A673 (cell line): ENCODE measurements at regions not wholly inside any gene's neighbourhood (a gene's known extent, or its start where the extent isn't known, plus 50 kb on each side); places are given as distances from the start of the nearest gene placed in this dataset.

Experiments used
- BruUV-seq: library from RNA; stranded (reverse); fragments of 400-500 nt; replicated peaks from 2 replicates; lab custom pipeline; 2021; lab: Mats Ljungman, UMichigan
- CTCF ChIA-PET: fragments of 300-600 bp; sonication (Branson Sonifier 250); formaldehyde crosslinking; loops from one replicate; lab custom pipeline; 2022; ENCODE audit warnings: antibody characterized with exemption; lab: Charles Lee
- POLR2A ChIA-PET: fragments of 300-600 bp; sonication (Branson Sonifier 250); formaldehyde crosslinking; loops from one replicate; lab custom pipeline; 2022; ENCODE audit warnings: antibody characterized with exemption; ENCODE audit not compliant: low non-redundant PET; lab: Charles Lee
- DNase-seq: peaks from one replicate; pipeline ENCODE4 v3.0.0-alpha.2; 2015; ENCODE audit warnings: low spot score
- H3K27ac ChIP-seq: fragments of 200-600 bp; sonication (generic); 2 replicates; pipeline ENCODE4 v1.5.1; 2016; ENCODE audit warnings: mixed run types, low read depth, mild to moderate bottlenecking, mixed read lengths, antibody characterized with exemption, low read length; ENCODE audit not compliant: poor library complexity, severe bottlenecking
- H3K27me3 ChIP-seq: fragments of 200-600 bp; sonication (generic); replicated peaks from 2 replicates; pipeline ENCODE4 v1.6.1; 2017; ENCODE audit warnings: mixed run types, low read depth, mild to moderate bottlenecking, mixed read lengths, antibody characterized with exemption, low read length; ENCODE audit not compliant: insufficient read depth, poor library complexity
- H3K36me3 ChIP-seq: fragments of 200-600 bp; sonication (generic); 2 replicates; pipeline ENCODE4 v1.6.1; 2016; ENCODE audit warnings: mixed run types, mild to moderate bottlenecking, mixed read lengths, antibody characterized with exemption, low read length; ENCODE audit not compliant: insufficient read depth, poor library complexity, severe bottlenecking
- H3K4me1 ChIP-seq: fragments of 200-600 bp; sonication (generic); 2 replicates; pipeline ENCODE4 v1.6.1; 2017; ENCODE audit warnings: mixed run types, mild to moderate bottlenecking, mixed read lengths, antibody characterized with exemption, low read length; ENCODE audit not compliant: insufficient read depth, poor library complexity, severe bottlenecking
- H3K4me3 ChIP-seq: fragments of 200-600 bp; sonication (generic); 2 replicates; pipeline ENCODE4 v1.5.1; 2016; ENCODE audit warnings: low read depth, mixed run types, mild to moderate bottlenecking, mixed read lengths, low read length; ENCODE audit not compliant: poor library complexity, severe bottlenecking
- H3K9me3 ChIP-seq: fragments of 200-600 bp; sonication (generic); 2 replicates; pipeline ENCODE4 v1.6.1; 2016; ENCODE audit warnings: mixed run types, low read depth, mild to moderate bottlenecking, mixed read lengths, antibody characterized with exemption, low read length; ENCODE audit not compliant: poor library complexity, severe bottlenecking
- EZH2 ChIP-seq: fragments of 200-600 bp; sonication (generic); IDR thresholded peaks from 2 replicates; pipeline ENCODE4 v1.6.1; 2017; ENCODE audit warnings: borderline replicate concordance, low read depth, mild to moderate bottlenecking, mixed read lengths, antibody characterized with exemption, low read length; ENCODE audit not compliant: poor library complexity, severe bottlenecking
- intact Hi-C: fragments of 100-400 bp; cut with micrococcal nuclease; formaldehyde crosslinking; loops from one replicate; pipeline ENCODE4 v1.10.0; 2022; ENCODE audit not compliant: unreplicated experiment
- TF ChIP-seq, protein P1 (sequence below): fragments of 300-800, 200-600 bp; sonication (generic); conservative IDR thresholded peaks from 2 replicates; pipeline ENCODE4 v1.5.1; 2017; ENCODE audit warnings: low read depth, mild to moderate bottlenecking, antibody characterized with exemption, low read length, moderate library complexity, mixed read lengths

DNA sequence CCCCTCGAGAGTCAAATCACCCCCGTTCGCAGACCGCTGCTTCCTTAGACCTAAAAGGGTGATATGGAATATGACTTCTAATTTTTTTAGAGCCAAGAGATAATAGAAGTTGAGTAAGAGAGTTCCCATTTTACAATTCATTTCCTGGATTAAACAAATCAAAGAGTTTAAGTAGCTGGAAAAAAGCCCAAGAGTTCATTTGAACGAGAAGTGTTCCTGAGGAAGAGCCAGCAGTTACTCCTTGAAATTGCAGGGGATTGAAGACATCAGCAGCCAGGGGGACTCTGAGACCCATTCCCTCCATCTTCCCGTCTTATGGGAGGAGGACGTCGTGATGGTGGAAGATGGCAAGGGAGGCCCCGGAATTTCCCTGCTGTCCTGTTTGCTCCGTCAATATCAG is 277.0 kb downstream of the WDR11 start:
- BruUV-seq: no TSS peak
- peaks cover 31% of the 10 kb centered on the region for H3K27me3 ChIP-seq
- H3K4me1 ChIP-seq: no peaks in the 10 kb centered on the region
- H3K27ac ChIP-seq: no peak overlapping the region
- POLR2A ChIA-PET: no interaction called here
- H3K9me3 ChIP-seq: no peaks in the 10 kb centered on the region
- H3K4me3 ChIP-seq: no peak overlapping the region
- intact Hi-C loops: no loop called here
- DNase-seq: peak; percentile 43
- TF ChIP-seq EZH2: no peak
- TF ChIP-seq, protein P1, sequence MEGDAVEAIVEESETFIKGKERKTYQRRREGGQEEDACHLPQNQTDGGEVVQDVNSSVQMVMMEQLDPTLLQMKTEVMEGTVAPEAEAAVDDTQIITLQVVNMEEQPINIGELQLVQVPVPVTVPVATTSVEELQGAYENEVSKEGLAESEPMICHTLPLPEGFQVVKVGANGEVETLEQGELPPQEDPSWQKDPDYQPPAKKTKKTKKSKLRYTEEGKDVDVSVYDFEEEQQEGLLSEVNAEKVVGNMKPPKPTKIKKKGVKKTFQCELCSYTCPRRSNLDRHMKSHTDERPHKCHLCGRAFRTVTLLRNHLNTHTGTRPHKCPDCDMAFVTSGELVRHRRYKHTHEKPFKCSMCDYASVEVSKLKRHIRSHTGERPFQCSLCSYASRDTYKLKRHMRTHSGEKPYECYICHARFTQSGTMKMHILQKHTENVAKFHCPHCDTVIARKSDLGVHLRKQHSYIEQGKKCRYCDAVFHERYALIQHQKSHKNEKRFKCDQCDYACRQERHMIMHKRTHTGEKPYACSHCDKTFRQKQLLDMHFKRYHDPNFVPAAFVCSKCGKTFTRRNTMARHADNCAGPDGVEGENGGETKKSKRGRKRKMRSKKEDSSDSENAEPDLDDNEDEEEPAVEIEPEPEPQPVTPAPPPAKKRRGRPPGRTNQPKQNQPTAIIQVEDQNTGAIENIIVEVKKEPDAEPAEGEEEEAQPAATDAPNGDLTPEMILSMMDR: 0 out of 2 replicates have a peak, but pooled peaks have one; percentile 14
- CTCF ChIA-PET: no interaction called here
- no peaks in the 10 kb centered on the region for H3K36me3 ChIP-seq

DNA sequence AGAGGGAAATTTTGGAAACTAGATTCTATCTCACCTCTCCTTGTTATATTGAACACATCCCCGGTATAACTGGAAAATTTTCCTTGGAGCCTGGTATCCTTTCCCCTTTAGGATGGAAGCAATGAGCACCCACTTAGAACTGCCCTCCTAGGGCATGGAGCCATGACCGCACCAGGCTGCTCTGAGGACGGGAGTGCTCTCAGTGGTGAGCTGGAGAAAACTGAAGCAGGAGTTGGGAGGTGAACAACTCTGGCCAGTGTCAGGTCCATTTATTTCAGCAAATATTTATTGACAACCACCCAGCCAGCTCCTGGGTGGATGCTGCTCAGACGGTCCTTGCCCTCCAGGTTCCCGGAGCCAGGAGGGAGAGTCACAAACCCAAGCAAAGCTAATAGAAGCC is 278.1 kb downstream of the WDR11 start:
- Histone ChIP-seq H3K27me3 (peaks cover 29% of the 10 kb centered on the region), H3K4me3 (no peak overlapping the region), H3K36me3 (no peaks in the 10 kb centered on the region), H3K4me1 (no peaks in the 10 kb centered on the region), H3K27ac (no peak overlapping the region), H3K9me3 (no peaks in the 10 kb centered on the region)
- ChIA-PET POLR2A (interaction anchor here (0.6 kb wide), 1 partner anchor 29 kb away, joined by 3 read pairs; no protein-coding TSS in a partner anchor), CTCF (no interaction called here)
- intact Hi-C loops: no loop called here
- no peak for TF ChIP-seq EZH2
- TF ChIP-seq, protein P1: no peak
- BruUV-seq: no TSS peak
- no peak for DNase-seq

DNA sequence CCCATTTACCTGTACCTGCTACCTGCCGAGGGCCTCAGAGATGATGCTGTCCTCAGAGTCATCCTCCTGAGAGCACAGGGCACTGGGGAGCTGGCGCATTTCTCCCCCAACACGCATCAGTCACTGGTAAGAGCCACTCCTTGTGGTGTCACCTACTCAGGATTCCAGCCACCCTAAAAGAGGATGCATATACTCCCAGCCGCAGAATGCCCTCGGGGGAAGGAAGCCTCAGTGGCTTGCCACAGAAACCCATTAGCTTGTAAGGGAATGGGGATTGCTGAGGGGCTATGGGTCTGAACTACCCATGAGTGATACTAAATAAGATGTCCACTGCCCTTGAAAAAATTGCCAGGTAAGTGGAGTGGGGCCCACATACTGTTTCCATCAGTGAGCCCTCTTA is 279.2 kb downstream of the WDR11 start:
- H3K27me3 ChIP-seq: peaks cover 32% of the 10 kb centered on the region
- no peak overlapping the region for H3K27ac ChIP-seq
- CTCF ChIA-PET: no interaction called here
- POLR2A ChIA-PET: no interaction called here
- no peaks in the 10 kb centered on the region for H3K9me3 ChIP-seq
- H3K36me3 ChIP-seq: no peaks in the 10 kb centered on the region
- H3K4me3 ChIP-seq: no peak overlapping the region
- TF ChIP-seq EZH2: no peak
- BruUV-seq: no TSS peak
- intact Hi-C loops: no loop called here
- no peak for DNase-seq
- no peaks in the 10 kb centered on the region for H3K4me1 ChIP-seq

DNA sequence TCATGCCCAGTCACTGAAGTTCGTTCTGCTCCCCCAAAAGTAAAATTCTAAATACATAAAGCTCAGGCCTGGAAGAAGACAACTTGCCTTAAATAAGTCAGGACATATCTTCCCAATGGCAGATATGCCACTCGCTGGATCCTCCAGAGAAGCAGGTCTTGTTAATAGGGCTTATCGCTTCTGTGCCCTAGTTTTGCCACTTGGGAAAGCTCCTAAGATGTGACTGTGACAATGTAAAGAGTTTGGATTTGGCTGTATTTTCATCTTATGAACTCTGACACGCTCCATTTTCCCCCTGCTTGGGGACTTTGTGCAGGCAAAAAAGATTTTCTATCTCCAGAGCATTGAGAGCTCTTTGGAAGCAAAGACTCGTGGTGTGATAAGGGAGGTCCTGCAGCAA is 279.9 kb downstream of the WDR11 start:
- intact Hi-C loops: no loop called here
- peaks cover 32% of the 10 kb centered on the region for H3K27me3 ChIP-seq
- no peaks in the 10 kb centered on the region for H3K4me1 ChIP-seq
- H3K4me3 ChIP-seq: no peak overlapping the region
- TF ChIP-seq, protein P1: no peak
- no peak for TF ChIP-seq EZH2
- no peak for DNase-seq
- BruUV-seq: no TSS peak
- H3K9me3 ChIP-seq: no peaks in the 10 kb centered on the region
- no peaks in the 10 kb centered on the region for H3K36me3 ChIP-seq
- H3K27ac ChIP-seq: no peak overlapping the region
- ChIA-PET POLR2A (no interaction called here), CTCF (no interaction called here)
